ENCODE measurements at regions not wholly inside any gene's neighbourhood (a gene's known extent, or its start where the extent isn't known, plus 50 kb on each side); places are given as distances from the start of the nearest gene placed in this dataset.

GRCh38 chr14:66174453-66174891 is 311.7 kb upstream of the CCDC196 start:
- Histone ChIP-seq H3K9ac (ENCODE audit: low read length) (no peak overlapping the region), H3K27me3 (ENCODE audit: control insufficient read depth, insufficient read depth, low read length) (no peaks in the 10 kb centered on the region), H3K4me1 (ENCODE audit: control insufficient read depth, insufficient read depth, low read length) (0 out of 2 replicates have a peak, but pooled peaks cover 4% of the 10 kb centered on the region), H3K36me3 (ENCODE audit: control insufficient read depth, insufficient read depth, low read length) (no peaks in the 10 kb centered on the region), H3K4me3 (ENCODE audit: low read depth, low read length) (no peak overlapping the region), H3K9me3 (ENCODE audit: control insufficient read depth, insufficient read depth, low read depth, low read length) (peaks cover 5% of the 10 kb centered on the region; the same call in 1 of the 2 replicates), H3K27ac (ENCODE audit: low read depth, low read length) (no peak overlapping the region)

- Histone ChIP-seq H3K36me3 (ENCODE audit: control insufficient read depth, insufficient read depth, low read length) (no peaks in the 10 kb centered on the region), H3K9ac (ENCODE audit: low read length) (no peak overlapping the region), H3K4me3 (ENCODE audit: low read depth, low read length) (no peak overlapping the region), H3K4me1 (ENCODE audit: control insufficient read depth, insufficient read depth, low read length) (0 out of 2 replicates have a peak, but pooled peaks cover 4% of the 10 kb centered on the region), H3K9me3 (ENCODE audit: control insufficient read depth, insufficient read depth, low read depth, low read length) (peaks cover 5% of the 10 kb centered on the region; the same call in 1 of the 2 replicates), H3K27ac (ENCODE audit: low read depth, low read length) (no peak overlapping the region), H3K27me3 (ENCODE audit: control insufficient read depth, insufficient read depth, low read length) (no peaks in the 10 kb centered on the region)
Observed at GRCh38 chr14:66177935-66178334, 308.2 kb upstream of the CCDC196 start.

- Histone ChIP-seq H3K9ac (ENCODE audit: low read length) (no peak overlapping the region), H3K4me1 (ENCODE audit: control insufficient read depth, insufficient read depth, low read length) (no peaks in the 10 kb centered on the region), H3K9me3 (ENCODE audit: control insufficient read depth, insufficient read depth, low read depth, low read length) (0 out of 2 replicates have a peak, but pooled peaks cover 6% of the 10 kb centered on the region), H3K27ac (ENCODE audit: low read depth, low read length) (no peak overlapping the region), H3K36me3 (ENCODE audit: control insufficient read depth, insufficient read depth, low read length) (no peaks in the 10 kb centered on the region), H3K4me3 (ENCODE audit: low read depth, low read length) (no peak overlapping the region), H3K27me3 (ENCODE audit: control insufficient read depth, insufficient read depth, low read length) (no peaks in the 10 kb centered on the region)
Observed at GRCh38 chr14:66196670-66197069, 289.5 kb upstream of the CCDC196 start.

- no peak overlapping the region for H3K4me3 ChIP-seq (ENCODE audit: low read depth, low read length)
- H3K4me1 ChIP-seq (ENCODE audit: control insufficient read depth, insufficient read depth, low read length) = no peaks in the 10 kb centered on the region
- H3K27ac ChIP-seq (ENCODE audit: low read depth, low read length) = no peak overlapping the region
- no peaks in the 10 kb centered on the region for H3K36me3 ChIP-seq (ENCODE audit: control insufficient read depth, insufficient read depth, low read length)
- H3K27me3 ChIP-seq (ENCODE audit: control insufficient read depth, insufficient read depth, low read length) = no peaks in the 10 kb centered on the region
- 0 out of 2 replicates have a peak, but pooled peaks cover 6% of the 10 kb centered on the region for H3K9me3 ChIP-seq (ENCODE audit: control insufficient read depth, insufficient read depth, low read depth, low read length)
- no peak overlapping the region for H3K9ac ChIP-seq (ENCODE audit: low read length)
Observed at GRCh38 chr14:66197276-66197675, 288.9 kb upstream of the CCDC196 start.

- Histone ChIP-seq H3K36me3 (ENCODE audit: control insufficient read depth, insufficient read depth, low read length) (no peaks in the 10 kb centered on the region), H3K4me1 (ENCODE audit: control insufficient read depth, insufficient read depth, low read length) (no peaks in the 10 kb centered on the region), H3K27me3 (ENCODE audit: control insufficient read depth, insufficient read depth, low read length) (no peaks in the 10 kb centered on the region), H3K9ac (ENCODE audit: low read length) (no peak overlapping the region), H3K4me3 (ENCODE audit: low read depth, low read length) (no peak overlapping the region), H3K27ac (ENCODE audit: low read depth, low read length) (no peak overlapping the region), H3K9me3 (ENCODE audit: control insufficient read depth, insufficient read depth, low read depth, low read length) (peaks cover 41% of the 10 kb centered on the region)
Observed at GRCh38 chr14:66206554-66206953, 279.6 kb upstream of the CCDC196 start.

- Histone ChIP-seq H3K4me3 (ENCODE audit: low read depth, low read length) (no peak overlapping the region), H3K27ac (ENCODE audit: low read depth, low read length) (no peak overlapping the region)
Observed at GRCh38 chr14:66216763-66217162, 269.4 kb upstream of the CCDC196 start.

GRCh38 chr14:66219886-66220285 is 266.3 kb upstream of the CCDC196 start:
- Histone ChIP-seq H3K9ac (ENCODE audit: low read length) (no peak overlapping the region), H3K9me3 (ENCODE audit: control insufficient read depth, insufficient read depth, low read depth, low read length) (peaks cover 44% of the 10 kb centered on the region), H3K27me3 (ENCODE audit: control insufficient read depth, insufficient read depth, low read length) (no peaks in the 10 kb centered on the region), H3K27ac (ENCODE audit: low read depth, low read length) (no peak overlapping the region), H3K36me3 (ENCODE audit: control insufficient read depth, insufficient read depth, low read length) (no peaks in the 10 kb centered on the region), H3K4me1 (ENCODE audit: control insufficient read depth, insufficient read depth, low read length) (no peaks in the 10 kb centered on the region), H3K4me3 (ENCODE audit: low read depth, low read length) (no peak overlapping the region)

More at GRCh38 chr14:66216763-66217162, 269.4 kb upstream of the CCDC196 start:
- peaks cover 64% of the 10 kb centered on the region for H3K9me3 ChIP-seq (ENCODE audit: control insufficient read depth, insufficient read depth, low read depth, low read length)
- no peak overlapping the region for H3K9ac ChIP-seq (ENCODE audit: low read length)
- no peaks in the 10 kb centered on the region for H3K4me1 ChIP-seq (ENCODE audit: control insufficient read depth, insufficient read depth, low read length)
- no peaks in the 10 kb centered on the region for H3K27me3 ChIP-seq (ENCODE audit: control insufficient read depth, insufficient read depth, low read length)
- H3K36me3 ChIP-seq (ENCODE audit: control insufficient read depth, insufficient read depth, low read length) = no peaks in the 10 kb centered on the region

GRCh38 chr14:66224492-66225178 is 261.5 kb upstream of the CCDC196 start:
- Histone ChIP-seq H3K4me3 (ENCODE audit: low read depth, low read length) (no peak overlapping the region), H3K9ac (ENCODE audit: low read length) (no peak overlapping the region)

GRCh38 chr14:66225337-66225736 is 260.8 kb upstream of the CCDC196 start:
- H3K36me3 ChIP-seq (ENCODE audit: control insufficient read depth, insufficient read depth, low read length) = no peaks in the 10 kb centered on the region
- peaks cover 6% of the 10 kb centered on the region; the same call in 1 of the 2 replicates for H3K9me3 ChIP-seq (ENCODE audit: control insufficient read depth, insufficient read depth, low read depth, low read length)
- no peaks in the 10 kb centered on the region for H3K4me1 ChIP-seq (ENCODE audit: control insufficient read depth, insufficient read depth, low read length)
- H3K4me3 ChIP-seq (ENCODE audit: low read depth, low read length) = no peak overlapping the region
- no peaks in the 10 kb centered on the region for H3K27me3 ChIP-seq (ENCODE audit: control insufficient read depth, insufficient read depth, low read length)
- no peak overlapping the region for H3K9ac ChIP-seq (ENCODE audit: low read length)
- H3K27ac ChIP-seq (ENCODE audit: low read depth, low read length) = no peak overlapping the region

More at GRCh38 chr14:66224492-66225178, 261.5 kb upstream of the CCDC196 start:
- Histone ChIP-seq H3K27me3 (ENCODE audit: control insufficient read depth, insufficient read depth, low read length) (no peaks in the 10 kb centered on the region), H3K9me3 (ENCODE audit: control insufficient read depth, insufficient read depth, low read depth, low read length) (peaks cover 8% of the 10 kb centered on the region; the same call in 1 of the 2 replicates), H3K36me3 (ENCODE audit: control insufficient read depth, insufficient read depth, low read length) (no peaks in the 10 kb centered on the region), H3K27ac (ENCODE audit: low read depth, low read length) (no peak overlapping the region), H3K4me1 (ENCODE audit: control insufficient read depth, insufficient read depth, low read length) (no peaks in the 10 kb centered on the region)

- no peak overlapping the region for H3K9ac ChIP-seq (ENCODE audit: low read length)
- no peaks in the 10 kb centered on the region for H3K36me3 ChIP-seq (ENCODE audit: control insufficient read depth, insufficient read depth, low read length)
- H3K4me3 ChIP-seq (ENCODE audit: low read depth, low read length) = no peak overlapping the region
- H3K27ac ChIP-seq (ENCODE audit: low read depth, low read length) = no peak overlapping the region
- H3K9me3 ChIP-seq (ENCODE audit: control insufficient read depth, insufficient read depth, low read depth, low read length) = peaks cover 6% of the 10 kb centered on the region; the same call in 1 of the 2 replicates
- H3K4me1 ChIP-seq (ENCODE audit: control insufficient read depth, insufficient read depth, low read length) = no peaks in the 10 kb centered on the region; the same call in 1 of the 2 replicates
- H3K27me3 ChIP-seq (ENCODE audit: control insufficient read depth, insufficient read depth, low read length) = peaks cover 3% of the 10 kb centered on the region
Observed at GRCh38 chr14:66228267-66228970, 257.8 kb upstream of the CCDC196 start.

GRCh38 chr14:66231820-66232219 is 254.4 kb upstream of the CCDC196 start:
- peaks cover 23% of the 10 kb centered on the region for H3K27me3 ChIP-seq (ENCODE audit: control insufficient read depth, insufficient read depth, low read length)
- H3K27ac ChIP-seq (ENCODE audit: low read depth, low read length) = no peak overlapping the region
- H3K9me3 ChIP-seq (ENCODE audit: control insufficient read depth, insufficient read depth, low read depth, low read length) = peaks cover 6% of the 10 kb centered on the region; the same call in 1 of the 2 replicates
- H3K36me3 ChIP-seq (ENCODE audit: control insufficient read depth, insufficient read depth, low read length) = no peaks in the 10 kb centered on the region
- H3K4me3 ChIP-seq (ENCODE audit: low read depth, low read length) = no peak overlapping the region
- no peaks in the 10 kb centered on the region; the same call in 1 of the 2 replicates for H3K4me1 ChIP-seq (ENCODE audit: control insufficient read depth, insufficient read depth, low read length)
- H3K9ac ChIP-seq (ENCODE audit: low read length) = no peak overlapping the region
